Fibroblast of pulmonary artery (primary cell): ENCODE measurements at regions not wholly inside any gene's neighbourhood (a gene's known extent, or its start where the extent isn't known, plus 50 kb on each side); places are given as distances from the start of the nearest gene placed in this dataset.

Experiments used
- DNase-seq: peaks from one replicate; pipeline ENCODE4 v3.0.0-alpha.2; 2010; ENCODE audit warnings: low read depth
- H3K4me3 ChIP-seq: replicated peaks from 2 replicates; pipeline ENCODE4 v1.5.1; 2011; ENCODE audit warnings: low read depth, mild to moderate bottlenecking, control low read depth, low read length, moderate library complexity
- TF ChIP-seq, protein P1 (sequence below): IDR thresholded peaks from 2 replicates; pipeline ENCODE4 v1.5.1; 2011; ENCODE audit warnings: mild to moderate bottlenecking, control low read depth, low read length, inconsistent platforms; ENCODE audit errors: missing control alignments

DNA sequence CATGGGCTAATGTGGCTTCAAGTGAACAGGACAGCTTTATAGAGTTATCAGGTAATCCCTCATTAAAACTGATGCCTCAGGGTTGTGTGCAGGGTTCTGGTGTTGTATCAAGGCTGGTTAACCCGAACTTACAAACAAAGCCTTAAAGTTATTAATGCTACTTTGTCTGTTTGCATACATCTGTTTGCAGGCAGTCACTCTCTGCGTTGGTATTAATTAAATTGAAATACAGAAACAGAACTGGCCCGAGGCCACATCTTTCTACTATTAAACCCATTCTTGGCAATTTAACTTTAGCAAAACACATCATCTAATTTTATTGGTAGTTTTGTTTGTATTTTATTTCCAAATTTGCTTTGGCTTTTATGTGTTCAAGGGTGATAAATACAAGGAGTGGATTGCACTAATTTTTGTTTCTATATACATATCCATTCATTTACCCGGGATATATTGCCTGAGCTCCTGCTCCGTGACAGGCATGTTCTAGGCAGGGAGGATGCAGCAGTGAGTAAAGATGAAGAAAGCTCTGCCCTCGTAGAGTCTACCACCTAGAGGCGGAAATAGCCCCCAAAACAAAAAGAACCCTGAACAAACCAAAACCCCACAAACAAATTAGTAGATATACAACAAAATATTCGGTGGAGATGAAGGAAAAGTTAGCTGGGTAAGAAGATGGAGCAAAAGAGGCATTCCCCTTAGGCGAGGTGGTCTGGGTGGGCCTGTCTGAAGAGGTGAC is 164.2 kb downstream of the MACROH2A1 start:
- TF ChIP-seq, protein P1, sequence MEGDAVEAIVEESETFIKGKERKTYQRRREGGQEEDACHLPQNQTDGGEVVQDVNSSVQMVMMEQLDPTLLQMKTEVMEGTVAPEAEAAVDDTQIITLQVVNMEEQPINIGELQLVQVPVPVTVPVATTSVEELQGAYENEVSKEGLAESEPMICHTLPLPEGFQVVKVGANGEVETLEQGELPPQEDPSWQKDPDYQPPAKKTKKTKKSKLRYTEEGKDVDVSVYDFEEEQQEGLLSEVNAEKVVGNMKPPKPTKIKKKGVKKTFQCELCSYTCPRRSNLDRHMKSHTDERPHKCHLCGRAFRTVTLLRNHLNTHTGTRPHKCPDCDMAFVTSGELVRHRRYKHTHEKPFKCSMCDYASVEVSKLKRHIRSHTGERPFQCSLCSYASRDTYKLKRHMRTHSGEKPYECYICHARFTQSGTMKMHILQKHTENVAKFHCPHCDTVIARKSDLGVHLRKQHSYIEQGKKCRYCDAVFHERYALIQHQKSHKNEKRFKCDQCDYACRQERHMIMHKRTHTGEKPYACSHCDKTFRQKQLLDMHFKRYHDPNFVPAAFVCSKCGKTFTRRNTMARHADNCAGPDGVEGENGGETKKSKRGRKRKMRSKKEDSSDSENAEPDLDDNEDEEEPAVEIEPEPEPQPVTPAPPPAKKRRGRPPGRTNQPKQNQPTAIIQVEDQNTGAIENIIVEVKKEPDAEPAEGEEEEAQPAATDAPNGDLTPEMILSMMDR, result no peak
- H3K4me3 ChIP-seq, result no peak overlapping the region
- DNase-seq, result no peak

DNA sequence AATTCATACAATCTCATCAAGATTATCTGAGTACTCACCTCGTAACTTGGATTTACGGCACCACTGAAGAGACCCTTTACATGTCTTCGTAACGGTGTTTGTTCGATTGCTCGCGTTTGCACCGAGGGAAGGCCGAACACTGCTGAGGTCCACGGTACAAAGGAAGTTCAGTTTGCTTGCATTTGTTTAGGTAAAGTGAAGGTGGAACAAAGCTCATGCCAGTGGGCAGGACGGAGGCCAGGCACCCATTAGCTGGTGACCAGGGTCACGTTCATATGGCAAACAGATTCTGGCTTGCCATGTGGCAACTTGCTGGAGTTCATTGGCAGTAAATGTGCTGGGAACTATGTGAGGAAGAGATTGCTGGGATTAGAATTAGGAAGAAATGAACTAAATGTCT is 164.8 kb downstream of the MACROH2A1 start:
- TF ChIP-seq, protein P1, result no peak
- DNase-seq, result no peak
- no peak overlapping the region for H3K4me3 ChIP-seq

DNA sequence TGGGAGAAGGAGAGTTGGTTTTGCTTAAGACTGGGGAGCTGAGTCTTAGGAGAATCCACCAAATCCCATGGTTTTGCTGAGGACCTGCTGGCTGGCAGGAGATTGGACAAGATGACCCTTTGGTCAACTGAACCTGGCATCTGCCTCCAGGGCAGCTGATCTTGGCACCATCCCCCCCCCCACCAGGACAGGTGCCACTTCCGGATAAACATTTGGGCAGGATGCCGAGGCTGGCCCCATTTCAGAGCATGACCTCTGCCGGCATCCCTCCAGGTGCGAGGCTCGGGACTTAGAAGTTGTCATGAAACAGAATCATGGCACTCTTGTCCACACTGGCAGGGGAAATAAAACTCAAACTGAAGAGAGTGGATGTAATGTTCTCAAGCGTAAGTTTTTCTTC is 165.6 kb downstream of the MACROH2A1 start:
- H3K4me3 ChIP-seq, result no peak overlapping the region
- no peak for DNase-seq
- TF ChIP-seq, protein P1, result no peak

DNA sequence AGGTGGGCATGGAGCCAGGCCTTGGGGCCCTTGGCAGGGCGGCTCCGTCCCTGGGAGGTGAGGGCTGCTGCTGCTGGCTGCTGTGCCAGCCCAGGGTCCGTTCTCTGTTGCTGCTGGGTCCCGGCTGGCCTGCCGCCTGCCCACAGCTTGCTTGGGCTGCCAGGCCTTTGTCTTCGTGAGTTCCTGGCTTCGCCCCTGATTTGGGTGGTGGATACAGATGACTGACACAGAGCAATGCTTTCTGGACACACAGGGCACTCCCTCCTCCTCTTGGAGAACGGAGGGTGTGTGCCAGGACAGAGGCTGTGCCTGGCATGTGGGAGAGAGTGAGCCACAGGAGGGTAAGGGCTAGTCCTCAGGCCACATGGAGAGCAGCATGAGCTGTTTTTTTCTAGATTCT is 166.1 kb downstream of the MACROH2A1 start:
- DNase-seq, result no peak
- no peak overlapping the region for H3K4me3 ChIP-seq
- TF ChIP-seq, protein P1, result no peak

DNA sequence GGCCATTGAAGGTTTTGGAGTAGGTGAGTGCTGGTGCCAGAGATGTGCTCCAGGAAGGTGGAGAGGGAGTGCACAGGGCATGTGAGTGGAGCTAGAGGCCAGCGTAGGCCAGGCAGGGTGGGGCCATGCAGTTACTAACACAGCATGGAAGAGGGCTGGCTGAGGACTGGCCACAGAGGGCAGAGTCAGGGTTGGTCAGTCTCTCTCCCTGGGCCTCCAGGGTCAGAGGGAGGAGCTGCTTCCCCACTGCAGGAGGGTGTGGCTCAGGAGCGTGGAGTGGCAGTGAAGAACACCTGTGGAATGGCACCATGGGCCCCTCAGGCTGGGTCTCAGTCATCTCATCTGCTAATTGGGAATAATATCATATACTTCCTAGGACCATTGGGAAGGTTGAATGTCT is 167.7 kb downstream of the MACROH2A1 start:
- no peak overlapping the region for H3K4me3 ChIP-seq
- no peak for DNase-seq
- TF ChIP-seq, protein P1, result no peak

DNA sequence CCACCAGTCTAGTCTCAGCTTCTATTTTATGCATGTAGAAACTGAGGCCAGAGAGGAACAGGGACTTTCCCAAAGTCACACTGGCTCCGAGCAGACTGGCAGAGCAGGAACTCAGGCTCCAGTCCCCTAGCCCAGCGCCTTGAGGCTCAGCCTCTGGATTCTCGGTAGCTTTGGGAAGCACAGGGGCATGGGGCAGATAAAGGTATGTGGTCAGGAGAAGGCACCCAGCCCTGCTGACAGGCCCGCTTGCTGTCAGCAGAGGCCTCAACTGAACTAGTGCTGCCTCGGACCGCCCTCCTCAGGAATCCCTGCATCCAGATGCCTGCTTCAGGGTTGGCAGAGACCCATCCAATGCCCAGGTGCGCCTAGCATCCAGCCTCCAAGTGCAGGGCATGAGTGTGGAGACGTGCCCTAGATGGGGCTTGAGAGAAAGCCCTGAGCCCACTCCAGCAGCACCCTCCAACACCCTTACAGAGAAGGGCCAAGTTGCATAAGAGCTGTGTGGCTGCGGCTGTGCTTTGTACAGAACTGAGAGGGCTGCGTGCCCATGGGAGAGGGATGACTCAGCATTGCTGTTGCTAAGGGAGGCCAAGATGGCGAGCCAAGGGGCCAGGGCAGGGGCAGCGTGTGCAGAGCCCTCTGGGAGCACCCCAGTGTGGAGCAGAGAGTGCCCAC is 168.6 kb downstream of the MACROH2A1 start:
- no peak overlapping the region for H3K4me3 ChIP-seq
- TF ChIP-seq, protein P1, result no peak
- DNase-seq, result peak; percentile 89
